Activated CD4-positive, alpha-beta T cell treated with anti-CD3 and anti-CD28 coated beads, Interleukin-2, amount 10 ng/mL, durations not matched to agents 24 days and 14 days (primary cell): ENCODE measurements at regions not wholly inside any gene's neighbourhood (a gene's known extent, or its start where the extent isn't known, plus 50 kb on each side); places are given as distances from the start of the nearest gene placed in this dataset.

Experiments
- DNase-seq: peaks from one replicate; pipeline ENCODE4 v3.0.0; 2022
- H3K27ac Mint-ChIP-seq: one replicate; pipeline ENCODE4 v1.8.0; 2022; ENCODE audit warnings: mild to moderate bottlenecking, mixed read lengths
- H3K27me3 Mint-ChIP-seq: one replicate; pipeline ENCODE4 v1.8.0; 2022; ENCODE audit warnings: mixed read lengths
- H3K36me3 Mint-ChIP-seq: one replicate; pipeline ENCODE4 v1.8.0; 2022; ENCODE audit warnings: low read depth, mild to moderate bottlenecking, mixed read lengths
- H3K4me1 Mint-ChIP-seq: one replicate; pipeline ENCODE4 v1.8.0; 2021; ENCODE audit warnings: mixed read lengths
- H3K4me3 Mint-ChIP-seq: one replicate; pipeline ENCODE4 v1.8.0; 2022; ENCODE audit warnings: mild to moderate bottlenecking, moderate library complexity, mixed read lengths
- H3K9me3 Mint-ChIP-seq: one replicate; pipeline ENCODE4 v1.8.0; 2021; ENCODE audit warnings: mixed read lengths
- intact Hi-C: fragments of 100-400 bp; cut with micrococcal nuclease; formaldehyde crosslinking; loops from one replicate; pipeline ENCODE4 v1.15.1; 2023

DNA sequence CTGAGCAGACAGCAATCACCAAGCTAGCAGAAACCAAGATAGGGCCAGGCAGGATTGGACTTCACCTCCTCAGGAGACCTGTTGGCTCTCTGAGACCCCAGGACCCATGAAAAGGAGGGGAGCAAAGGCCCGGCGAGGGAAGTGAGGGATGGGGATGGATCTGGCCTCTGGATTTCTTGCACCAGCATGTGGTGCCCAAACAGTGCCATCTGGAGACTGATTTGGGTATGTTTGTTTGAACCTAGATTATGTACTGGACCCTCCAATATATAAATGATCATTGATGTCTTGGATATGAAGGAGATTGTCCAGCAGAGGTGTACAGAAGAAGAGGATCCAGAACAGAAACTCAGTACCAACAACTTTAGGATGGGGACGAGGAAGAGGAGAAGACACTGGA lies 83.4 kb upstream of the LY86 start:
- Mint-ChIP-seq H3K36me3 (no peaks in the 10 kb centered on the region), H3K9me3 (no peaks in the 10 kb centered on the region), H3K27ac (no peak overlapping the region), H3K4me3 (no peak overlapping the region), H3K27me3 (peaks cover 73% of the 10 kb centered on the region), H3K4me1 (no peaks in the 10 kb centered on the region)
- no peak for DNase-seq
- intact Hi-C loops = no loop called here

DNA sequence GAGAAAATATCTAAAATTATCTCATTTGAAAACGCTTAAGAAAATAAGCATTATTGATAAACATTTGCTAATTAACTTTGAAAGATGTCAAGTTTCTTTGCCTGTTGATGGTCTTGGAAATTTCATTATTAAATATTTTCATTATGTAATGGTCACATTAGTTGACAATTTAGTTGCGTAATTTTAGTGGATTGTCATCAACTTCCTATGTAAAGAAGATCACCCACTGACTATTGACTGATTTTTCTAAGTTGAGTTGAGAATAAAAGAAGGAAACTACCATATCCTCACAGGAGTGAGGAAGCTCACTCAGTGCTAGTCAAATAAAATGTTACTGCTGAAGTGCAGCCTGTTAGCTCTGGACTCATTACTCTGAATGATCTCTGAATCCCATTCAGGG lies 79.9 kb upstream of the LY86 start:
- no peak for DNase-seq
- peaks cover 71% of the 10 kb centered on the region for H3K27me3 Mint-ChIP-seq
- H3K9me3 Mint-ChIP-seq = no peaks in the 10 kb centered on the region
- no peak overlapping the region for H3K4me3 Mint-ChIP-seq
- H3K27ac Mint-ChIP-seq = no peak overlapping the region
- intact Hi-C loops = no loop called here
- no peaks in the 10 kb centered on the region for H3K36me3 Mint-ChIP-seq
- H3K4me1 Mint-ChIP-seq = no peaks in the 10 kb centered on the region

GRCh38 chr6:6509284-6509683 lies 79.2 kb upstream of the LY86 start:
- intact Hi-C loops = no loop called here
- Mint-ChIP-seq H3K27me3 (peaks cover 71% of the 10 kb centered on the region), H3K36me3 (no peaks in the 10 kb centered on the region), H3K4me1 (no peaks in the 10 kb centered on the region), H3K9me3 (no peaks in the 10 kb centered on the region), H3K4me3 (no peak overlapping the region), H3K27ac (no peak overlapping the region)
- no peak for DNase-seq

DNA sequence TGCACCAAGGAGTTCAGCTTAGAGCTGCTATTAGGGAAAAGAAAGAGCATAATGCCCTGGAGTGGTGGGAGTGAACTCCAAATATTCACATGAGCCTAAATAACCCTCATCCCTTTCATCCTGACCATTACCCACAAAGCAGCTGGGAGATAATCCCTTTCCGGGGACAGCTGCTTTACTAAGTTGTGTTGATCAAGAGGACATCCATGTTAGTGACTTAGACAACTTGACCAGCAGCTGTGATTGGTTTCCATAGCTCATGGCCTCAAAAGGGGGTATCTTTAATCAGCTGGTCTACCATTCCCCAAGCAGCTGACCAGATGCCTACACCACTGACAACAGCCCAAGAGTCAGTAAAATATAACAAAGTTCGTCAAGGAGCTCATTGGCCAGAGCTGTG lies 75.8 kb upstream of the LY86 start:
- DNase-seq = no peak
- intact Hi-C loops = loop anchor here (10.0 kb wide), 1 partner anchor 528 kb away; no protein-coding TSS in a partner anchor
- no peak overlapping the region for H3K4me3 Mint-ChIP-seq
- H3K27me3 Mint-ChIP-seq = peaks cover 78% of the 10 kb centered on the region
- H3K36me3 Mint-ChIP-seq = no peaks in the 10 kb centered on the region
- peaks cover 11% of the 10 kb centered on the region for H3K4me1 Mint-ChIP-seq
- no peaks in the 10 kb centered on the region for H3K9me3 Mint-ChIP-seq
- H3K27ac Mint-ChIP-seq = no peak overlapping the region

DNA sequence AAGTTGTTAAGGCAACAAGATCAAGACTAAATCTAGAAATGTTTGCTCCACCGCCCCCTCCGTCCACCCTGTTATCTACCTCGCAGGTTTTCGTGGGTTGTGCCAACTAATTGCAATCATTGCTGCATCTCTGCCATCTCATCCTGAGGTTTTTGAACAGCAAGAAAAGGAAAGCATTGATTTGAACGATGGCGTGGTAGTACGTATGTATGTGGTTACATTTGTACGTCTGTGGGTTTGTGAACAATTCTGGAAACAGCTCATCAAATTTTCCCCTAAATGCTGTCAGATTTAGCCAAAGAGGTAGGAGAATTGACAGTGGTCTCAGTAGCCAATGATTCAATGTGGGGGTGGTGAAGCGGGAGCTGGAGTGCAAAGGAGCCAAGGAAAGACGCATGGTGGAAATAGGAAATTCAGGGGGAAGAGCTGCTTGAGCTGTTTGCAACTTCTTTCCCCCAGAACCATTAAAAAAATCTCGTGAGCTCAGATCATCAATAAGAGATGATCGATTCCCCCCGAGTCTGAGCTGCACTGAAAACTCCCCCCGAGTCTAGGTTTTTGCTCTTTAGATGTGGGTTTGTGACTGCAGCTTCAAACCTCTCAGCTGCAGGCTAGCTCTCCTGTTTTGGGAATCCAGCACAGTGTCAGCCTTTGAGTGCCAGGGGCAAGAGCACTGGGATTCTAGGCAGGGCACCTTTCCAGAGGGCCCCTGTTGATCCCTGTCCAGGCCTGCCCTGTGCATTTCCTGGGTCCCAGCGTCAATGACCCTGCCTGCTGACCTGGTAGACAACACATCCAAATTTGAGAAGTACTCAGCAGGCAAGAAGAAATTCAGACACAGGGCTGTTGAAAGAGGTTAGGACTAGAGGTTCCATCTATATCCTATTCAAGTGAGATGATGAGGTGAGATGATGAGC lies 72.6 kb upstream of the LY86 start:
- H3K9me3 Mint-ChIP-seq = no peaks in the 10 kb centered on the region
- peaks cover 14% of the 10 kb centered on the region for H3K4me1 Mint-ChIP-seq
- peak overlapping the region; percentile 59 for H3K27ac Mint-ChIP-seq
- no peak overlapping the region for H3K4me3 Mint-ChIP-seq
- no peaks in the 10 kb centered on the region for H3K36me3 Mint-ChIP-seq
- intact Hi-C loops = loop anchor here (10.0 kb wide), 1 partner anchor 531 kb away; no protein-coding TSS in a partner anchor
- DNase-seq = peak; percentile 79
- H3K27me3 Mint-ChIP-seq = peaks cover 84% of the 10 kb centered on the region

DNA sequence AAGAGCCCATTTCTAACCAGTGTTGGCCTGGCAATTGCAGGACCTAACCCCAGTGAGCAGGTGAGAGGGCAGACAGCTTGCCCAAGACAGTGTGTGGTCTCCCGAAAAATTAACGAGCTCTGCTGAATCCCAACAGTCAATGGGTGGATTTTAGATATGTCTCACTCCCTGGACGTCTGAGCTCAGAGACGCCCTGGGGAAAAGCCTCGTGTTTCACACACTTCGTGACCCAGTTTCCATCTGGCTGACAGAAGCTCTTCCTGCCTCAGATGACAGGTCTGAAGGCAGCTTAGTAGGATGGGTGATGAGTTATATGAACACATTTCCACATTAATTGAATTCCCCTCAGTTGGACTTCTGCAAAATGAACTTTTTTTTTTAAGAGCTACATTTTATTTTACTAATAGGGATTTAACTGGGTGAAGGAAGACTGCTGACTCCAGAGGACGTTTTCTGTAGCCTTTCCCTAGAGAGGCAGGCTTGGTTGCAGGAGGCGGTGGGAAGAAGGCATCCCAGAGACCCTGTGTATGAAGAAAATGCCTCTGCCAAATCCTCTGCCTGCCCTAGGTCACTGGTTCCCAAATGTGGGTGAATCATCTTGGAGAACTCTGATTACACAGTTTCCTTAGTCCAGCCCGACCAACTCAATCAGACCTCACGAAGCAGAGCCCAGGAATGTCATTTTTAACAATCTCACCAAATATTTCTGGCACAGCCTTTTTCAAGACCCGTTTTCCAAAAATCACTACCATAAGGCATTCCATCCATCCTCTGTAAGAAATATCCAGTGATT lies 71.7 kb upstream of the LY86 start:
- intact Hi-C loops = loop anchor here (10.0 kb wide), 1 partner anchor 532 kb away; no protein-coding TSS in a partner anchor
- no peak overlapping the region for H3K4me3 Mint-ChIP-seq
- no peak for DNase-seq
- H3K36me3 Mint-ChIP-seq = no peaks in the 10 kb centered on the region
- no peak overlapping the region for H3K27ac Mint-ChIP-seq
- peaks cover 14% of the 10 kb centered on the region for H3K4me1 Mint-ChIP-seq
- peaks cover 83% of the 10 kb centered on the region for H3K27me3 Mint-ChIP-seq
- H3K9me3 Mint-ChIP-seq = no peaks in the 10 kb centered on the region

GRCh38 chr6:6518631-6519427 lies 69.7 kb upstream of the LY86 start:
- H3K9me3 Mint-ChIP-seq = peaks cover under 1% of the 10 kb centered on the region
- H3K36me3 Mint-ChIP-seq = no peaks in the 10 kb centered on the region
- intact Hi-C loops = loop anchor here (10.0 kb wide), 1 partner anchor 534 kb away; no protein-coding TSS in a partner anchor
- DNase-seq = no peak
- H3K4me3 Mint-ChIP-seq = no peak overlapping the region
- no peak overlapping the region for H3K27ac Mint-ChIP-seq
- peaks cover 14% of the 10 kb centered on the region for H3K4me1 Mint-ChIP-seq
- peaks cover 84% of the 10 kb centered on the region for H3K27me3 Mint-ChIP-seq

- DNase-seq = no peak
- Mint-ChIP-seq H3K27me3 (peaks cover 77% of the 10 kb centered on the region), H3K4me3 (no peak overlapping the region), H3K27ac (no peak overlapping the region), H3K9me3 (peaks cover 3% of the 10 kb centered on the region), H3K36me3 (no peaks in the 10 kb centered on the region), H3K4me1 (peaks cover 3% of the 10 kb centered on the region)
- intact Hi-C loops = no loop called here
These were observed 66.5 kb upstream of the LY86 start for GRCh38 chr6:6521961-6522482.

- Mint-ChIP-seq H3K4me1 (peaks cover 3% of the 10 kb centered on the region), H3K4me3 (no peak overlapping the region), H3K27ac (no peak overlapping the region), H3K9me3 (peaks cover 3% of the 10 kb centered on the region), H3K36me3 (no peaks in the 10 kb centered on the region), H3K27me3 (peaks cover 78% of the 10 kb centered on the region)
- intact Hi-C loops = no loop called here
- no peak for DNase-seq
These were observed 65.8 kb upstream of the LY86 start for GRCh38 chr6:6522709-6523108.

GRCh38 chr6:6524951-6525350 lies 63.6 kb upstream of the LY86 start:
- no peaks in the 10 kb centered on the region for H3K4me1 Mint-ChIP-seq
- no peak overlapping the region for H3K4me3 Mint-ChIP-seq
- H3K9me3 Mint-ChIP-seq = peaks cover 3% of the 10 kb centered on the region
- H3K36me3 Mint-ChIP-seq = no peaks in the 10 kb centered on the region
- H3K27ac Mint-ChIP-seq = no peak overlapping the region
- no peak for DNase-seq
- peaks cover 72% of the 10 kb centered on the region for H3K27me3 Mint-ChIP-seq
- intact Hi-C loops = no loop called here

DNA sequence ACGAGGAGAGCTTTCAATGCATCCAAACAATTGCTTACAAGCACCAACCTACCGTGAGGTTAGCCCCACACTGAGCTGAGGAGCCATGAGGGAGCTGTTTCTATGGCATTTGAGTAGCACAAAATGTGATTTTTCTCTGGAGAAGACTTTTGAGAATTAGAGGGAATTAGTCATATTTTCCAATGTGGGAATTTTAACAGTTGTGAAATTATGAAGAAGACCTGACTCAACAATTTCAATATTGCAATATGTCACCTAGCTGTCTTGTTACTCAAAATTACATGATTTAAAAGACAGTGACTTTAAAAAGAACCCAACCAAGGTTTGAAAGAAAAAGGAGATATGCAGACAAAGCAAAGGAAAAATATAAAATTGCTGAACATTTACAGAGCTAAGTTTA lies 62.6 kb upstream of the LY86 start:
- Mint-ChIP-seq H3K9me3 (peaks cover 3% of the 10 kb centered on the region), H3K36me3 (no peaks in the 10 kb centered on the region), H3K4me3 (no peak overlapping the region), H3K27ac (no peak overlapping the region), H3K27me3 (peaks cover 72% of the 10 kb centered on the region), H3K4me1 (no peaks in the 10 kb centered on the region)
- DNase-seq = no peak
- intact Hi-C loops = no loop called here

DNA sequence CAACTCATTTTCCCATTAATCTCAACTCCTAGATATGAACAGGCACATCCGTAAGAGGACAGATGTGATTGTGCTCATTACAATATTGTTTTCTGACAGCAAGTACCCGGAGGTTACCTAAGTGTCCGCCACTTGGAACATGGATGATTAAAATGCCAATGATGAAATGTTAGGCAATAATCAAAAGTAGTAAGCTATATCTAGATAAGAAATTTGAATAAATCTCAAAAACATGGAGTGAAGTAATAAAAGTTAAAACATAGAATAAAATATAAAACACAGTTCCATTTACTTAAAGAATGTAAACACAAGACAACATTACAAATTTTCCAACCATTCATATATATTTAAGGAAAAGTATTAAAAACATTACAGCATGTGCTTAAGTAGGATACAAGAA lies 59.2 kb upstream of the LY86 start:
- peaks cover 64% of the 10 kb centered on the region for H3K27me3 Mint-ChIP-seq
- DNase-seq = no peak
- no peak overlapping the region for H3K27ac Mint-ChIP-seq
- no peaks in the 10 kb centered on the region for H3K36me3 Mint-ChIP-seq
- H3K9me3 Mint-ChIP-seq = no peaks in the 10 kb centered on the region
- no peaks in the 10 kb centered on the region for H3K4me1 Mint-ChIP-seq
- H3K4me3 Mint-ChIP-seq = no peak overlapping the region
- intact Hi-C loops = no loop called here

- intact Hi-C loops = no loop called here
- H3K4me3 Mint-ChIP-seq = no peak overlapping the region
- H3K36me3 Mint-ChIP-seq = no peaks in the 10 kb centered on the region
- no peaks in the 10 kb centered on the region for H3K4me1 Mint-ChIP-seq
- no peak for DNase-seq
- peaks cover 51% of the 10 kb centered on the region for H3K27me3 Mint-ChIP-seq
- no peak overlapping the region for H3K27ac Mint-ChIP-seq
- peaks cover 6% of the 10 kb centered on the region for H3K9me3 Mint-ChIP-seq
These were observed 55.3 kb upstream of the LY86 start for GRCh38 chr6:6533176-6533575.
